ENCODE measurements at regions not wholly inside any gene's neighbourhood (a gene's known extent, or its start where the extent isn't known, plus 50 kb on each side); places are given as distances from the start of the nearest gene placed in this dataset.

DNA sequence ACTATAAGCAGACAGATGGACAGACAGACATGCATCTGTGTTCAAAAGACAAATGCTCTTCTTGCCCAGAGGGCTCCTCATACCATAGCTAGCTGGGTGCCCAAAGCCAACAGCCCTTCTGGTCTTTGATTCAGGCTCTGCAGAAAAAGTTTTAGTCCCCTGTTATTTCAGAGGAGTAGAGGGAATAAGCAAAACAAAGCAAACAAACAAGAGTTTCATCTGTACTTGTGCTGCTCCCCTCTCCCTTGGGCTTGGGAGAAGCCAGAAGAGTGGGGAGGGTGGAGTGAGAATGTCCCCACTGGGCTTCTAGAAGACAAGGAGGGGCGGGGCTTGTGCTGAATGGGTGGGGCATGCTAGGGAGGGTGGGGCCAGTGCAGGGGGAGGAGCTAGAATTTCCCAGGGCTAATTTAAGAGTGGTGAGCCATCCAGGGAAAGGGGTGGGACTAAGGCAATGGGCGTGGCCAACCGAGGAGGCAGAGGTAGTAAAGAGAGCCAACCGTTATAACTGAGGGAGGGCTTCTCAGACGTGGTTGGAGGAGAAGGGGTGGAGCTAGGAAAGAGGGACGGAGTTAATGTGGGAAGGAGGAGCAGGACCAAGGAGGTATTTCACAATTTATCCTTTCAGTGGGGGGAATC is 101.2 kb upstream of the MGMT start:
- TF ChIP-seq, protein P1, sequence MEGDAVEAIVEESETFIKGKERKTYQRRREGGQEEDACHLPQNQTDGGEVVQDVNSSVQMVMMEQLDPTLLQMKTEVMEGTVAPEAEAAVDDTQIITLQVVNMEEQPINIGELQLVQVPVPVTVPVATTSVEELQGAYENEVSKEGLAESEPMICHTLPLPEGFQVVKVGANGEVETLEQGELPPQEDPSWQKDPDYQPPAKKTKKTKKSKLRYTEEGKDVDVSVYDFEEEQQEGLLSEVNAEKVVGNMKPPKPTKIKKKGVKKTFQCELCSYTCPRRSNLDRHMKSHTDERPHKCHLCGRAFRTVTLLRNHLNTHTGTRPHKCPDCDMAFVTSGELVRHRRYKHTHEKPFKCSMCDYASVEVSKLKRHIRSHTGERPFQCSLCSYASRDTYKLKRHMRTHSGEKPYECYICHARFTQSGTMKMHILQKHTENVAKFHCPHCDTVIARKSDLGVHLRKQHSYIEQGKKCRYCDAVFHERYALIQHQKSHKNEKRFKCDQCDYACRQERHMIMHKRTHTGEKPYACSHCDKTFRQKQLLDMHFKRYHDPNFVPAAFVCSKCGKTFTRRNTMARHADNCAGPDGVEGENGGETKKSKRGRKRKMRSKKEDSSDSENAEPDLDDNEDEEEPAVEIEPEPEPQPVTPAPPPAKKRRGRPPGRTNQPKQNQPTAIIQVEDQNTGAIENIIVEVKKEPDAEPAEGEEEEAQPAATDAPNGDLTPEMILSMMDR (IDR thresholded peaks at IDR 0.05), result no peak
- H3K27ac Mint-ChIP-seq, result no peak overlapping the region
- peaks cover 3% of the 10 kb centered on the region; the same call in 1 of the 2 replicates for H3K36me3 Mint-ChIP-seq (ENCODE audit: low read depth)
- no peak for DNase-seq
- peaks cover 36% of the 10 kb centered on the region for H3K9me3 Mint-ChIP-seq
- peaks cover 1% of the 10 kb centered on the region; the same call in 1 of the 2 replicates for H3K27me3 Mint-ChIP-seq (ENCODE audit: insufficient read depth)
- no peaks in the 10 kb centered on the region for H3K4me1 Mint-ChIP-seq (ENCODE audit: low read depth)
- no peak overlapping the region for H3K4me3 Mint-ChIP-seq

GRCh38 chr10:129366450-129366849 is 100.6 kb upstream of the MGMT start:
- Mint-ChIP-seq H3K36me3 (ENCODE audit: low read depth) (peaks cover 3% of the 10 kb centered on the region; the same call in 1 of the 2 replicates), H3K27ac (no peak overlapping the region), H3K4me3 (no peak overlapping the region), H3K4me1 (ENCODE audit: low read depth) (no peaks in the 10 kb centered on the region), H3K9me3 (peaks cover 30% of the 10 kb centered on the region), H3K27me3 (ENCODE audit: insufficient read depth) (peaks cover 1% of the 10 kb centered on the region; the same call in 1 of the 2 replicates)
- TF ChIP-seq, protein P1 (IDR thresholded peaks at IDR 0.05), result no peak
- no peak for DNase-seq

- TF ChIP-seq, protein P1 (IDR thresholded peaks at IDR 0.05), result no peak
- peaks cover 1% of the 10 kb centered on the region; the same call in 1 of the 2 replicates for H3K27me3 Mint-ChIP-seq (ENCODE audit: insufficient read depth)
- peaks cover 29% of the 10 kb centered on the region for H3K9me3 Mint-ChIP-seq
- H3K27ac Mint-ChIP-seq, result no peak overlapping the region
- no peak for DNase-seq
- H3K4me1 Mint-ChIP-seq (ENCODE audit: low read depth), result no peaks in the 10 kb centered on the region
- peaks cover 9% of the 10 kb centered on the region; the same call in 1 of the 2 replicates for H3K36me3 Mint-ChIP-seq (ENCODE audit: low read depth)
- no peak overlapping the region for H3K4me3 Mint-ChIP-seq
Measured at GRCh38 chr10:129369566-129369965, 97.5 kb upstream of the MGMT start.

DNA sequence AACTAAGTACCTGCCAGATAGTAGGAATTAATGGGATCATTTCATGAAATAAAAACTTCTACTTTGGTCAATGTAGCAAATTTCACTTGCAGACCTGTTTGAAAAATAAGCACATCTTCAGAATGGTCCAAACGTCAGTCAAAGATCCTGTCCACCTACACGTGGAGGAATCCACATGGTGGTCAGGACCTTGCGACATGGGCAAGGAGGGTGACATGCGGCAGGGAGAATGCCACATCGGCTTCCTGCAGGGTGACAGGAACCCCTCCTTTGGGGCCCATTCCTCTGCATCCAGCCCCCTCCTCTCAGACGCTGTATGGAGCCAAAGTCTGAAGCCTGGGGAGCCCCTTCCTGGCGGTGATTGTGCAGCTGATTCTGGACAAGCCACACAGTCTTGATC is 95.5 kb upstream of the MGMT start:
- H3K27me3 Mint-ChIP-seq (ENCODE audit: insufficient read depth), result peaks cover 1% of the 10 kb centered on the region; the same call in 1 of the 2 replicates
- peaks cover 37% of the 10 kb centered on the region for H3K9me3 Mint-ChIP-seq
- no peak overlapping the region for H3K4me3 Mint-ChIP-seq
- DNase-seq, result no peak
- H3K27ac Mint-ChIP-seq, result no peak overlapping the region
- peaks cover 9% of the 10 kb centered on the region; the same call in 1 of the 2 replicates for H3K36me3 Mint-ChIP-seq (ENCODE audit: low read depth)
- H3K4me1 Mint-ChIP-seq (ENCODE audit: low read depth), result no peaks in the 10 kb centered on the region
- TF ChIP-seq, protein P1 (IDR thresholded peaks at IDR 0.05), result no peak

- H3K9me3 Mint-ChIP-seq, result peaks cover 37% of the 10 kb centered on the region
- no peak for DNase-seq
- H3K27ac Mint-ChIP-seq, result no peak overlapping the region
- H3K4me3 Mint-ChIP-seq, result no peak overlapping the region
- peaks cover 9% of the 10 kb centered on the region; the same call in 1 of the 2 replicates for H3K36me3 Mint-ChIP-seq (ENCODE audit: low read depth)
- H3K27me3 Mint-ChIP-seq (ENCODE audit: insufficient read depth), result peaks cover 1% of the 10 kb centered on the region; the same call in 1 of the 2 replicates
- H3K4me1 Mint-ChIP-seq (ENCODE audit: low read depth), result no peaks in the 10 kb centered on the region
- TF ChIP-seq, protein P1 (IDR thresholded peaks at IDR 0.05), result no peak
Measured at GRCh38 chr10:129372172-129372571, 94.9 kb upstream of the MGMT start.

Measured in HFFc6 (cell line).